ENCODE measurements at regions not wholly inside any gene's neighbourhood (a gene's known extent, or its start where the extent isn't known, plus 50 kb on each side); places are given as distances from the start of the nearest gene placed in this dataset.
A peak's percentile ranks its signal among the peaks of the same experiment; 100 is the strongest.

DNA sequence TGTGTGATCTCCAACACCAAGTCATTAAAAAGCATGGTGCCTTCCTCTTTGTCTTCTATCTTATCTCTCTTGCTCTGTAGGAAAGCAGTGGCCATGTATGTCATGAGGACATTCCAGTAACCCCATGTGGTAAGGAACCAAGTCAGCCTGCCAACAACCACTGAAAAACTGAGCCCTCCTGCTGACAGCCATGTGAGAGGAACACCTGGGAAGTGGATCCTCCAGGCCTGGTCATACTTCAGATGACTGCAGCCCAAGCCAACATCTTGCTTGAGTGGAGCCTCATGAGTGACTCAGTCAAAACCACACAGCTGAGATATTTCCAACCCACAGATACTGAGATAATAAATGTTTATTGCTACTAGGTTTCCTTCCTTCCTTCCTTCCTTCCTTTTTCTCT, 597.3 kb downstream of the ZIC1 start:
- peak; percentile 7 for DNase-seq (ENCODE audit: low spot score)

- DNase-seq (ENCODE audit: low spot score) = no peak
These were observed 599.4 kb downstream of the ZIC1 start for GRCh38 chr3:148008591-148008990.

GRCh38 chr3:148020861-148021260, 611.7 kb downstream of the ZIC1 start:
- no peak for DNase-seq (ENCODE audit: low spot score)

GRCh38 chr3:148021381-148021780, 612.2 kb downstream of the ZIC1 start:
- DNase-seq (ENCODE audit: low spot score) = no peak

DNA sequence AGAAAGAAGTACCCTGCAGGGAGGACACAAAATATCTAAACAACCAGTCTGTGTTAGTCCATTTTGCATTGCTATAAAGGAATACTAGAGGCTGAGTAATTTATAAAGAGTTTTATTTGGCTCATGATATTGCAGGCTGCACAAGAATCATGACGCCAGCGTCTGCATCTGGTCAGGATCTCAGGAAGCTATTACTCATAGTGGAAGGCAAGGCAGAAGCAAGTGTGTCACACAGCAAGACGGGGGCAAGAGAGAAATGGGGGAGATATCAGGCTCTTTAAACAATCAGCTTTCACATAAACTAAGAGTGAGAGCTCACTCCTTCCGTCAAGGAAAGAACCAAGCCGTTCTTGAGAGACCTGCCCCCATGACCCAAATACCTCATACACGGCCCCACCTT, 614.8 kb downstream of the ZIC1 start:
- no peak for DNase-seq (ENCODE audit: low spot score)

GRCh38 chr3:148026009-148026588, 616.9 kb downstream of the ZIC1 start:
- DNase-seq (ENCODE audit: low spot score) = no peak

GRCh38 chr3:148030975-148031374, 621.8 kb downstream of the ZIC1 start:
- no peak for DNase-seq (ENCODE audit: low spot score)

DNA sequence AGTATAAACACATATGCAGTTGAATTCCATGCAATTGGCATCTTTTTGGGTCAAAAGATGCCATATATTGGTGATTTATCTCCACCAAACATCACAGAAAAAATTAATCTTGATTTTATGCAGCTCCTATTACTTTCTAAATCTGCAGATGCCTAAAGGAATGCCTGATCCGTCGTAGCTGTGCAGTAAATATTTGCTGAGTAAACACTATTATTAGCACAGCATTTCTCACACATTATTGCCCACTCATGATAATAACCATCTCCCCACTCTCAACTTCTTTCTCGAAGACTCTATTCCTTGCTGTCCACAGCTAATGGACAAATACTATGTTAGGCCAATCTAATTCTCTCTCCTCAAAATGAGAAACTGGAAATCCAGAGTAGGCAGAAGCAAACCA, 625.2 kb downstream of the ZIC1 start:
- no peak for DNase-seq (ENCODE audit: low spot score)

GRCh38 chr3:148036331-148036876, 627.2 kb downstream of the ZIC1 start:
- DNase-seq (ENCODE audit: low spot score) = no peak

GRCh38 chr3:148042663-148043445, 633.7 kb downstream of the ZIC1 start:
- no peak for DNase-seq (ENCODE audit: low spot score)

GRCh38 chr3:148044151-148044550, 635.0 kb downstream of the ZIC1 start:
- no peak for DNase-seq (ENCODE audit: low spot score)

- DNase-seq (ENCODE audit: low spot score) = no peak
These were observed 642.7 kb upstream of the AGTR1 start for GRCh38 chr3:148054999-148055398.

DNA sequence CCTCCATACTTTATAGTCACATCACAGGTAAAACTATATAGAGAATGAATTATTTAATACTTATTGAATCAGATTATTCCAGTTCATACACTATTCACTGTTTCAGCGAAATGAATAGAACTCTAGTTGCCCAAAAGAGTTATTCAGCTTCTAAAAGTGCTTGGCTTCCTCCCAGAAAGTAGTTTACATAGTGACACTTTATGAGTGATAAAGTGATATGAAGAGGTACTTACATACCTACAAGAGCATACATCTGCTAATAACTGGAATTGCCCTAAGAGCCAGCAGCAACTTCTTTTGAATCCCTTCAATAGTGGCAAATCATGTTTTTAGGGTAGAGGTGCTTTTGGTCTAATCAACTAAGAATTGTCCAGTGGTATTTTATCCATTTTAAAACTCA, 635.1 kb upstream of the AGTR1 start:
- DNase-seq (ENCODE audit: low spot score) = peak; percentile 10

- no peak for DNase-seq (ENCODE audit: low spot score)
These were observed 630.9 kb upstream of the AGTR1 start for GRCh38 chr3:148066802-148067201.

GRCh38 chr3:148068466-148068865, 629.2 kb upstream of the AGTR1 start:
- no peak for DNase-seq (ENCODE audit: low spot score)

DNA sequence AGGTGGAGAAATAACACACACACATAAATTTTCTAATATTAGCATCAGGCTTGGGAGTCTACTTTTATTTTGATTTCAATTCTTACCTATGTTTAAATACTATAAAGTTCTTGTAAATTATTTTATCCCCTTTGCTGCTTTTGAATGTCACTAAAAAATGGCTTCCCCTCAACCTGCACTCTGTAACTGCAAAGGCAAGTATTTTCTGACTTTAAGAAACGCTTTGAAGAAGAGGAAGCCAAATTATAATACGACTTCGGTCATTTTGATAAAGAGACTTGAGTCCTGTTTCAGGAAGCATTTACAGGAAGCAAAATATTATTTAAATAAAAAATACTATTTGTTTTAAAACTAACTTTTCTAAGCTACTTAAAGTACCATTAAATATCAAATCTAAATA, 627.7 kb upstream of the AGTR1 start:
- DNase-seq (ENCODE audit: low spot score) = no peak

- DNase-seq (ENCODE audit: low spot score) = no peak
These were observed 623.8 kb upstream of the AGTR1 start for GRCh38 chr3:148073721-148074456.

DNA sequence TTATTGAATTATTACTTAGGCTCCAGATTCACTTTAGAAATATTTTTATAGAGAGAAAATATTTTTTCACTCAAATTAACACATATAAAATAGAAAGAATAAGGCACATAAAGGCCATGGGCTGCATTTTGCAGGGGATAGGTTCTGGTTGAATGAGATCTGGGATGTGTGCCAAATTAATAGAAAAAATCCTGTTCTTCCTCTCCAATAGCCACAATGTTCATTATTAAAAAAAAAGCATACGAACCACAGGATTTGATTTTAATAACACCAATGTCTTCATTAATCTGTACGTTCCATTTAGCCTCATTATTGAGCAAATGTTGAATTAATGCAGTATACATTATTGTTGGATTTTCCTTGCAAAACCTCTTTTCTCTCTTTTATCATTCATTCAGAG, 622.8 kb upstream of the AGTR1 start:
- DNase-seq (ENCODE audit: low spot score) = no peak

DNA sequence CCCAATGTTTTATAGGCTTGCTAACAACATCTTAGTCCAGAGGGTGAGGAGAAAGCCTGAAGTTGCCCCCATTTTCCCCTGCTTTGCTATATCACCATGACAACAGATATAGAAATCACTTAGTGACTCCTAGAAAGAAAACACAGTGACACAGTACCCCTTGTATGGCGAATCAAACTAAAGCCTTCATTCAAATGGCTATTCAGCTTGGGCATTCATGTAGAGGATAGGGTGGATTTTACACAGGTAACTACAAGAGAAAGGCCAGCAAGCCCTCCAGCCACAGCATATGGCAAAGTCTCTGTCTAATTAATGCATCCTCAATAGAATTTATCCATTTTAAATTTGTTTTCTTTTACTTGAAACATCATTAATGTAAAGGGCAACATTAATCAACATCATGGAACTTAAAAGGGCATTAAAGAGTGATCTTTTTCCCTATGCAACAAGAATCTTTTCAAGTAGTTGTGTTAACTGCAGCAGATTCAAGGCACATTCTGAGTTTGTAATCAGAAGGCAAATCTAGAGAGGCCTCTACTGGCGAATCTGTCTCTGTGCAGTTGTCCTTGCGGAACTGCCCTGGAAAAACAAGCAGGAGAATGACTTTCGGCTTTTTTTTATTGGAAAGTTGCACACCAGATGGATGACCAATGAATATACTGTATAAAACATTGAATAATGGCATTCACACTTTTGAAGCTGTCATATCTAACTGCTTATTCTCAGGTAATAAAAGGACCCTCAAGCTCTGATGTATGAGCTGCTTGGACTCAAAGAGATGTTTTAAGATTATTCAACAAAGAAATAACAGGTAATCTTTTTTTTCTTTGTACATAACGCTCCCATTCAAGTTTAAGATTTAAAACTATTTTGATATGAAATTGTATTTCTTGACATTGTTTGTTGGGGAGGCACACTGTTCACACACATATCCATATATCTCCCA, 621.7 kb upstream of the AGTR1 start:
- DNase-seq (ENCODE audit: low spot score) = peak; percentile 62

DNA sequence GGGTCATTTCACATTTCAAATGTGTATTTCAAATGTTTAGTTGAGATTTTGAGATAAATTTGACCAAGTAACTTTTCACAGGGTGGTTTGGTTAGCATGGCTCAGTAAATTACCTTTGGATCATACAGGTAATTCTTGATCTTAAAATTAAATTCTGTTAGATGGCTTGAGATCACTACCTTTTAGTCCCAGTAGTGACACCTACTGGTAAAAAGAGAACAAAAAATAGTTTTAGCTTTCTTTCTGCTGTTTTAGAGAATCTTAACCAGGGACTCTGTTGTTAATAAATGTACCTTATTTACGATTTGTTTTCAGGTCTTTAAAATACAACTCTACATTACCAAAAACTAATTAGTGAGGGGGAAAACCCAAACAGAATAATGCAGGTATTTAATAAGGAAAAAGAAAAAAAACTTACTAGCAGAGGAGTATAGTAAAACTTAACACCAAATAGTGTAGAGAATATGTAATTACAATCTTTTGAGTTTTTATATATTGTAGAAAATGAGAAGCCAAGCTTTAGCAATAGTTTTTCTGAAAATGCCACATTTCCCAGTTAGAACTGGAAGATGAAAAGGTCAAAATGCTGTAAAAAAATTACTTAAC, 620.3 kb upstream of the AGTR1 start:
- DNase-seq (ENCODE audit: low spot score) = peak; percentile 49

- no peak for DNase-seq (ENCODE audit: low spot score)
These were observed 619.7 kb upstream of the AGTR1 start for GRCh38 chr3:148077965-148078364.
